Fibroblast of mammary gland (primary cell): ENCODE measurements at regions not wholly inside any gene's neighbourhood (a gene's known extent, or its start where the extent isn't known, plus 50 kb on each side); places are given as distances from the start of the nearest gene placed in this dataset.

Experiments
- DNase-seq: peaks from one replicate; pipeline ENCODE4 v3.0.0-alpha.2; 2010; ENCODE audit warnings: low read depth
- H3K4me3 ChIP-seq: 2 replicates; pipeline ENCODE4 v1.5.1; 2011; ENCODE audit warnings: low read depth, mild to moderate bottlenecking, low read length, moderate library complexity; ENCODE audit not compliant: control insufficient read depth
- CTCF ChIP-seq: conservative IDR thresholded peaks from 2 replicates; pipeline ENCODE4 v1.5.1; 2011; ENCODE audit warnings: low read depth, low read length, inconsistent platforms; ENCODE audit not compliant: control insufficient read depth, insufficient read depth

DNA sequence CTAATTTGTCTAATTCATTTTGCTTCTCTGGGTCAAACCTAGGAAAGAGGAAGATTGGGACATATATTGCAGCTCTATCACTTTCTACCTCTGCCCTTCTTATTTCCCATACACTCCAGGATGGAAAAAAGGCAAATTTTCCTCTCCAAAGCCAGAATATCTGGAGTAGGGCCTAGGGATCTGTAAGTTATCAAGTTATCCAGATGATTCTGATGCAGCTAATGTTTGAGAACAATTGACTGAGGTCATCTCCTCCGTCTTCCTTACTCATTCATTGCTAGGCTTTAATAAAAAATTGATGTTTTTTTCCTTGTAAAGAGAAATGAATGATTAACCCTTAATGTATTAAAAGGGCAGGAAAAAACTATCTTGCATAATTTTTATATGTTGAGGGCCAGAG is 211.9 kb upstream of the GLI3 start:
- no peak overlapping the region for H3K4me3 ChIP-seq
- DNase-seq = no peak
- TF ChIP-seq CTCF = no peak

GRCh38 chr7:42445691-42446090 is 208.7 kb upstream of the GLI3 start:
- TF ChIP-seq CTCF = no peak
- no peak overlapping the region for H3K4me3 ChIP-seq
- peak; percentile 42 for DNase-seq

GRCh38 chr7:42440951-42441350 is 203.9 kb upstream of the GLI3 start:
- no peak overlapping the region for H3K4me3 ChIP-seq
- no peak for DNase-seq
- no peak for TF ChIP-seq CTCF

DNA sequence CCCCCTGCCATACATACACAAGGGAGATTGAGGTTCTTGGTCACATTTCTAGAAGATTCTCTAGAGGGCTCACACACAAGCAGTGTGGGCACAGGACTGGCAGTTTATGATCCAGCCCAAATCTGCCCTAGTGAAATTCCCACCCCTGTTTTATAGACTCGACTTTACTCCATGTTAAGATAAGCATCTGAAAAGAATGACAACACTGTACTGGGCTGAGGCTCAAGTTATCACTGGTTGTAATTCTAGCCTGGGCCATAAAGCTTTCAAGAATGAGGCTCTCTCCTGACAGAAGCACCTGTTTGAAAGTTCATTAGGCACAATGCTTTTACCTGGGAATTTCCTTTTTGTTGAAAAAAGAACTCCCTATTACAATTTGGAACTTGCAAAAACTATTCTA is 195.6 kb upstream of the GLI3 start:
- DNase-seq = no peak
- no peak overlapping the region for H3K4me3 ChIP-seq
- TF ChIP-seq CTCF = no peak

DNA sequence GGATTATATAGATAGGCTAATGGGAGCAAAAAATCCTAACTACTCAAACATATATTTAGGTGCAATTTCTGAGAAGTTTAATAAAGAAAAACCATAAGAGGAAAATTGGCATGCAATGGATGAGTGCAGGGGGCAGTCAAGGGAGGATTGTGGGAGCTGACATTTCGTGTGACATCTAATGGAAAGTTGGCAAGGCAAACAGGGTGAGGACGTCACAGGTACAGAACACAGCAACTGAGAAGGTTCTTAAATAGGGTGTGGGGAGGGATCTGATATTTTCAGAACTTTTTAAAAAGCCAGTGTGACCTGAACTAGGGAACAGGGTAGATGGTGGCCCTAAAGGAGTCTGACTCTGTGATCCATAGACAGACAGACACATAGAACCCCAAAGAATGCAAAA is 194.9 kb upstream of the GLI3 start:
- no peak for DNase-seq
- no peak for TF ChIP-seq CTCF
- H3K4me3 ChIP-seq = no peak overlapping the region

DNA sequence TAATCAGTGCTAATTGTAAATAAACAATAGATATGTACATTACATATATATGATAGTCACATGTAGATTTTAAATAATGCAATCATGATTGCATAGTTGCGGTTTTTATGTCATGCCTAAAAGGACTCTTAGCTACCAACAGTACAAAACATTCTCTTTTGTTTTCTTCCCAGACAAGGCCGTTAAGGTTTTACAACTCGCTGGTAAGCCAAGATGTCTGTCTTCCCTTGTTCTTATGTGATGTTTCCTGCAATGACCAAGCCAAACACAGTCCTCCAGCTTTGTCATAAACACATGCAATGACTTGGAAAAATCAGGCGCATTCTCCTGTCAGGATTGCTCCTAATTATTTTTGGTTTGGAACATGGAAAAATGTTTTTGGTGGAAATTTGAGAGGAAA is 192.3 kb upstream of the GLI3 start:
- no peak for DNase-seq
- no peak for TF ChIP-seq CTCF
- no peak overlapping the region for H3K4me3 ChIP-seq

- peak; percentile 48 for DNase-seq
- TF ChIP-seq CTCF = no peak
- H3K4me3 ChIP-seq = no peak overlapping the region
Measured at GRCh38 chr7:42426163-42426562, 189.2 kb upstream of the GLI3 start.
